NCI-H524 treated with DMSO at 0.1 percent for 48 hours (cell line): ENCODE measurements at regions not wholly inside any gene's neighbourhood (a gene's known extent, or its start where the extent isn't known, plus 50 kb on each side); places are given as distances from the start of the nearest gene placed in this dataset.
"Not testable (repeated sequence)": the region's sequence is repeated elsewhere in the genome, so short reads cannot be mapped to it uniquely, and the experiment has no call there.

Source experiments
- DNase-seq: peaks from one replicate; lab custom pipeline; 2025; lab: John Stamatoyannopoulos, UW

DNA sequence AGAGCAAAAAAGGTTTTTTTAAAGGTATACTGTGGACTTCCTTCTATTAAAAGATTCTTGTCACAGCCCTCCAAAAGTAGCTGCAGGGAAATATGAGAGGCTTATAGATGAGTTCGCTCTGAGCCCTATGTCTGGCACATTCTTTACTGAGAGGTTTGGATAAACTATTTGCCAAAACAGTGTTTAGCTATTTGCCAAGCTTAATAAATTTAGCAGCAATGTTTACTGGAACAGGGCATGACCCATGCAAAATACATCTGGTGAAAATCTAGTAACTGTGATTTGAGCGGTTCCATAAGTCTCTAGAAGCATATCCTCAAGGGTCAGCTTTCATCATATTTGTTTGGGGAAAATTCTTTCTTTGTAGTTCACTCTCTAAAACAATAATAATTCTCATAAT is 1696.7 kb upstream of the PIK3C3 start:
- DNase-seq: no peak

DNA sequence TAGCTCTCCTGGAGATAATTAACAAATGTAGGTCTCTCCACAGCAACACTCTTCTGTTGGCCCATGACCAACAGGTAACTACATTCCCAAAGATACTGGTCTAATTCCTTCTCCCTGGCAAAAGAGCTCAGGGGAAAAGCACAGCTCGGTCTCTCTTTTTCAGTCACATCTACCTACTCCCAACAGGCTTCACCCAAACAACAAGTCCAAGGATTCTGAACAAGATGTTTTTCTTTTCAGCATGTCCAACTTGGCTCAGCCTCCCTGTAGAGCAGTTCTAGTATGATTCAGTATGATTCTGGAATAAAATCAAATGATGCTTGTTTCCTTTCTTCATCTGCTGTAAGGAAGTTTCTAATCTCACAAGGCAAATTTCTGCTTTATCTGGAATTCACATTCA is 1704.8 kb upstream of the PIK3C3 start:
- DNase-seq: no peak

GRCh38 chr18:40249390-40250080 is 1705.5 kb upstream of the PIK3C3 start:
- DNase-seq: no peak

GRCh38 chr18:40245612-40246011 is 1709.4 kb upstream of the PIK3C3 start:
- not testable (repeated sequence) for DNase-seq

DNA sequence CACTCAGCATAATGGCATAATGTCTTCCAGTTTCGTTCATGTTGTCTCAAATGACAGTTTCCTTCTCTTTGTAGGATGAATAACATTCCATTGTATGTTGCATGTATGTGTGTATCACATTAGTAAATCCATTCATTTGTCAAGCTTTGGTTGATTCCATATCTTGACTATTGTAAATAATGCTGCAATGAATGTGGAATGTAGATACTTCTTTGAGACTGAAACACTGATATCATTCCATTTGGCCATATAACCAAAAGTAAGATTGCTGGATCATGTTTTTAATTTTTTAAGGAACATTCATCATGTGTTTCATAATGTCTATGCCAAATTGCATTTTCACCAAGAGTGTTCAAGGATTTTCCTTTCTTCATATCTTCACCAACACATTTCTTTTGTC is 1711.4 kb upstream of the PIK3C3 start:
- DNase-seq: no peak

DNA sequence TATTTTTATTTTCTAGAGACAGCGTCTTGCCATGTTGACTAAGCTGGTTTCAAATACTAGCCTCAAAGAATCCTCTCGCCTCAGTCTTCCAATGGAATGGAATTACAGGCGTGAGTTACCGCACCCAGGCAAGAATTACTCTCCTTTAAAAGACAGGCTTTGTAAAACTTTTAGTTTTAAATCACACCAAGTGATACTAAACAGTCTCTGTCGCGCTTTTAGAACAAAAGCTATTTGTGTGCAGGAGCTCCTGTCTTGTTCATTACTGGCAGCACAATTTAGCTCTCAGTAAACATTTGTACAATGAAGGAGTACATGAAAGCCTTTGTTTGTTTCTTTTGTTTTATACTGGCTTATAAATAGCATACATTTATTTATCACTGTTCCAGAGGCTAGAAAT is 1719.2 kb upstream of the PIK3C3 start:
- no peak for DNase-seq

DNA sequence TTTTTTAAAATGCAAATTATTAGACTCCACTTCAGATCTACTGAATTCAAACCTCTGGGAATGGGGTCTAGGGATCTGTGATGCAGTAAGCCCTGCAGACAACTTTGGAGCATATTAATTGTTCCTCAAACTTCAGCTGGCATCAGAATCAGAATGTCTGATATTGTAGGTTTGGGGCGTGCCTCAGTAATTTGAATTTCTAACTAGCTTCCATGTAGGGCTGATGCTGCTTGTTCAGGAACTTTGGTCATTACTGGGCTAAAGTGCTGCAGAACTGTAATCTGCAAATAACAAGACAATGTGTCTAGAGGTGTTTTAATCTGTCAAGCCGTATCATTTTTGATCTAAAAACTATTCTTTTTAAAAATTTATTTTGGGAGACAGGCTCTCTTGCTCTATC is 1719.7 kb upstream of the PIK3C3 start:
- DNase-seq: no peak

- no peak for DNase-seq
Observed at GRCh38 chr18:40233931-40234616, 1721.0 kb upstream of the PIK3C3 start.

GRCh38 chr18:40222776-40223175 is 1732.3 kb upstream of the PIK3C3 start:
- no peak for DNase-seq

DNA sequence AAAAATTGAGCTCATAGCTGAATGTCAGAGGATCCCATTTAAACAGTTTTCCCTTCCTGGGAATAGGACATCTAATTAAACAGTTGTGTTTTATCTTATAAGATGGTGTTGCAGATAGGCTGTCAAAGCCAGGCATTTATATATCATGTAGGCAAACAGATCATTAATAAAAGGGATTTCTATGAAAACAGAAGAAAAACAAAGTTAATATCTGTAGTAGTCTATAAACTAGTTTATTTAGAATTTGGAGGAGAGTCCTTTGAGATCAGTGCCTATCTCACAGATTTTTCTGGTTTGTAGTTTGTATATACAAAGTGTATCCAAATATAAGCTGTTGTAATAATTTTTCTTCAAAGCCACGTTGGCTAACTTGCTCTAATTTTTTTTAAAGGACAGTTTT is 1738.2 kb upstream of the PIK3C3 start:
- no peak for DNase-seq

DNA sequence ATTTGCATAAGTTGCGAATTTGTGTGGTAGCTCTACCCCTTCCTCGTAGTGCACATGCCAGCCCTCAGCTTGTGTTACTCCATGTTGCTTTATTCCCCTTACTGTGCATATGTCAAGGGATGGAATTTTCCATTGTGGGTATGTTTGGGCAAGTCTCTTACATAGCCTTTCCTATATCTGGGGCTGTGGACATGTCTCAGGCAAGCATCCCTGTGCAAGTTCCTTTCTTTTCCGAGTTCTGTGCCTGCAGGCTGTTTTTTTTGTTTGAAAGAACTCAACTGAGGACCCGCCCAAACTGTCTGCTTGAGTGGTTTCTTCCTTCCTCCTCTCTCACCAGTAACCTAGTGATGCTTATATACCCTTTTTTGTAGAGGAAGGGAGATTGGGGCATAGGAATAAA is 1739.1 kb upstream of the PIK3C3 start:
- no peak for DNase-seq

DNA sequence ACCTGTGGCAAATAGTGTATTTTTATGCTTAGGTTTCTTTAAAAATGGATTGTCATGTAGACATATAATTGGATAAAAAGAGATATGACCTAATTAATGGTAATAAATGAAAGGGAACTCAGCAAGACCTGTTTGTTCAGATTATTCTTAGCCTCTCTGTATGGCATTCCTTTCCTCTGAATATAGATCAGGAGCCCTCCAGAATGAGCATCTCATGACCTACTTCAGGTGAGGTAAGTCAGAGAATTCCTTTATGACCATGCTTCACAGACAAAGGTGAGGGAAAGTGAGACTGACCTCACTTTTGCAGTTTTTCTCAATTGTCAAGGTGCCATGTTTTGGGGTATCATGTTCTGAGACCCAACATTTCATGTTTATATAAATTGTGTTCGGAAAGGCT is 1744.3 kb upstream of the PIK3C3 start:
- DNase-seq: no peak

DNA sequence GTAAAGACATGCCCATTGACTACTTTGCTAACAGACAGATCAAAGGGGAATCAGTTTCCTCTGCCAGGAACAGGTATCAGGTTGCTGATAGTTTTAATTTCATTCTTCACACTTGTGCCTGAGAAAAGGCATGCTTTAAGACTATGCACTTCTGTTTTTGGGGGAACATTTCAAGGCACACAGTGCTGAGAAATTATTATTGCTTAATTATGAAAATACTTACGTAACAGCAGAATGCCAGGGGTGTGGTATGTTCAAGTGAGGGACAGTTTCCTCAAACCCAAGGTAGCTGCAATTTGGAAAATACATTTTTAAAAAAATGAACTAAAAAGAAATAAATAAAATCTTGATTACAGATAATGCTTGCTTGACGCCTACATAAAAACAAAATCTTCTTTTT is 1746.1 kb upstream of the PIK3C3 start:
- no peak for DNase-seq

- DNase-seq: no peak
Observed at GRCh38 chr18:40197711-40198110, 1757.3 kb upstream of the PIK3C3 start.

DNA sequence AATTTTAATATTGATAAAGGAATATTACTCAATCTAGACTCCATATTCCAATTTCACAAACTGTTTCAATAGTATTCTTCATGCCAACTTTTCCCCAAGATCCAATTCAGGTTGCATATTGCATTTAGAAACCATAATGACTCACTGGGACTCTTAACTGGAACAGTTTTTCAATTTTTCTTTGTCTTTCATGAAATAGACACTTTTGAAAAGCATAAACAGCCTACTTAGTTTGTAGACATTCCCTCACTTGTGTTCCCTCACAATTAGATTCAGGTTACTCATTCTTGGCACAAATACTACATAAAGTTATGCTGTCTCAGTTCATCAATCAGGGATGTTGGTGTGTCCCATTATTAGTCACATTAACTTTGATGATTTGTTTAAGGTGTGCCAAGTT is 1768.4 kb upstream of the PIK3C3 start:
- DNase-seq: no peak

GRCh38 chr18:40179729-40180461 is 1775.1 kb upstream of the PIK3C3 start:
- no peak for DNase-seq

DNA sequence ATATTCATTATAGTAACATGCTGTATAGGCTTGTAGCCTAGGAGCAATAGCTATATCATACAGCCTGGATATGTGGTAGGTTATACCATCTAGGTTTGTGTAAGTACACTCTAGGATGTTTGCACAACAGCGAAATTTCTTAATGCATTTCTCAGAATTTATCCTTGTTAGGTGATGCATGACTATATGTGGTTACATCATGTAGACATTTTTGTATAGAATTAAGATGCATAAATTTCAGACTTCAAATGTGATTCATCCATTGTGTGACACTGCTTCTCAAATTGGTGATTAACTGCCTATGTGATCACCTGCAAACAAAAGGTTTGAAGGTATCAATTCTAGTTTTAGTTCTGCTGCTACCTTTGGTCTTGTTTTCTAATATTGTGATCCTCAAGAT is 1787.0 kb upstream of the PIK3C3 start:
- no peak for DNase-seq

- DNase-seq: no peak
Observed at GRCh38 chr18:40163254-40163653, 1791.8 kb upstream of the PIK3C3 start.

GRCh38 chr18:40160361-40160760 is 1794.7 kb upstream of the PIK3C3 start:
- DNase-seq: no peak

DNA sequence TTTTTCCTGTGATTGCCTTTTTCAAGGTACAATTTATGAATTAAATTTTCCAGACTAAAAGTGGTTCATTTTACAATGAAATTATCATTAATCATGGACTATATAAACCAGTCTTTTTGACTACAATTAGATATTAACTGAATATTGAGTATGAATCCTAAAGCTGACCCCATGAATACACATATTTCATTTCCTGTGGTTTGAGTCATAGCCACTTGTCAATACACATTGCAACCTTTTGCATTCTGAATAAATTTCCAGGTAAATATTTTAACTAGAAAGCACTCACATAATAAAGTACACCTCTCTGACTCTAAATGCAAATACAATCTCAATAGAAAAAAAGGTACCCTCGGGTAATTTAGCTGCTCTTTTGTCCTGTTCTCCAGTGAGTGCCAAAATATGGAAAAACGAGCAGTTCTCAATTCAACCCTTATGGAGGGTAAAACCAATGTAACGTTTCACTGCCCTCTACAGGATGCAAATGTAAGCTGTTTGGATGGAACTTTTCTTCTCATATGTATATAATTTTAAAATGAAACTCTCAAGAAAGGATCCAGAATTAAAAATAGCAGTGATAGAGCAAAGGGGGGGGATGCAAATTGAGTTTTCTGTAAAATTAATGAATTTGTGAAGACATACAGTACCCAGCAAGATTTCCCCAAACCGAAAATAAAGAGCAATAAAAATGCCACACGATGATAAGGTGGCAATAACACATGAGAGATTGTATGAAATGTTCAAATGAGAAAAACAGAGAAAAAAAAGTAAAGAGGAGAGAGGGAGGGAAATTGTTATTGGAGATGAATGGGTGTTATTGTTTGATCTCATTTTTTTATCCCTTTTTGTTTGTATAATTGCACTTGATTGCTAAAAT is 1795.7 kb upstream of the PIK3C3 start:
- DNase-seq: no peak

GRCh38 chr18:40157120-40157519 is 1797.9 kb upstream of the PIK3C3 start:
- DNase-seq: no peak

- no peak for DNase-seq
Observed at GRCh38 chr18:40152859-40153258, 1802.2 kb upstream of the PIK3C3 start.
